ENCODE measurements at regions not wholly inside any gene's neighbourhood (a gene's known extent, or its start where the extent isn't known, plus 50 kb on each side); places are given as distances from the start of the nearest gene placed in this dataset.

DNA sequence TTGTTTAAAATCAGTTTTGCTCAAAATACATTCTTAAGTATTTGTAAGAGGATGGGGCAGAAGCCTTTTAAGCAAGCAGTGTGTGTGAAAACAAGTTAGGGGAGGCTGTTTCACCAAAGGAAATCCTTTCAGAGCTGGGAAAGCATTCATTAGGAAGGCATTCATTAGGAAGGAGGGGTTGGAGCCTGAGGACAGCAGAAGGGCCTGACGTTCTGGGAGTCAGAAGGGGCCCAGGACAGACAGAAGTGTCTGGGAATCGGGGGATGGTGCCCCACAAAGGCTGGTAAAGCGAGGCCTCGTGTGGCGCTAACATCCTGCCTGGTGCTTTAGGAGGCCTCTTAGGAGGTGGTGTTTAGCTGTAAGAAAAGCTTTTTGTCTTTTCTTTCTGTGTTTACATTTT lies 80.6 kb upstream of the NXT1 start:
- TF ChIP-seq, protein P1, sequence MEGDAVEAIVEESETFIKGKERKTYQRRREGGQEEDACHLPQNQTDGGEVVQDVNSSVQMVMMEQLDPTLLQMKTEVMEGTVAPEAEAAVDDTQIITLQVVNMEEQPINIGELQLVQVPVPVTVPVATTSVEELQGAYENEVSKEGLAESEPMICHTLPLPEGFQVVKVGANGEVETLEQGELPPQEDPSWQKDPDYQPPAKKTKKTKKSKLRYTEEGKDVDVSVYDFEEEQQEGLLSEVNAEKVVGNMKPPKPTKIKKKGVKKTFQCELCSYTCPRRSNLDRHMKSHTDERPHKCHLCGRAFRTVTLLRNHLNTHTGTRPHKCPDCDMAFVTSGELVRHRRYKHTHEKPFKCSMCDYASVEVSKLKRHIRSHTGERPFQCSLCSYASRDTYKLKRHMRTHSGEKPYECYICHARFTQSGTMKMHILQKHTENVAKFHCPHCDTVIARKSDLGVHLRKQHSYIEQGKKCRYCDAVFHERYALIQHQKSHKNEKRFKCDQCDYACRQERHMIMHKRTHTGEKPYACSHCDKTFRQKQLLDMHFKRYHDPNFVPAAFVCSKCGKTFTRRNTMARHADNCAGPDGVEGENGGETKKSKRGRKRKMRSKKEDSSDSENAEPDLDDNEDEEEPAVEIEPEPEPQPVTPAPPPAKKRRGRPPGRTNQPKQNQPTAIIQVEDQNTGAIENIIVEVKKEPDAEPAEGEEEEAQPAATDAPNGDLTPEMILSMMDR (IDR thresholded peaks at IDR 0.05) = no peak
- no peak for TF ChIP-seq POLR2A (IDR thresholded peaks at IDR 0.05)

All from testis (tissue), 2 donors.